ENCODE measurements at regions not wholly inside any gene's neighbourhood (a gene's known extent, or its start where the extent isn't known, plus 50 kb on each side); places are given as distances from the start of the nearest gene placed in this dataset.

- H3K9me3 ChIP-seq (ENCODE audit: control insufficient read depth, low read length): no peaks in the 10 kb centered on the region
- intact Hi-C loops (cut with DNase I): no loop called here
Measured at GRCh38 chr5:74310997-74311930, 329.3 kb downstream of the ENC1 start.

GRCh38 chr5:74310386-74310785, 330.1 kb downstream of the ENC1 start:
- H3K4me3 ChIP-seq (ENCODE audit: low read length): no peak overlapping the region
- H3K4me1 ChIP-seq (ENCODE audit: control insufficient read depth, insufficient read depth, low read length): peaks cover 3% of the 10 kb centered on the region
- 79% methylated on average over 3 of the region's 3 CpGs for WGBS
- no peak for DNase-seq
- H3K9me3 ChIP-seq (ENCODE audit: control insufficient read depth, low read length): no peaks in the 10 kb centered on the region
- H3K27me3 ChIP-seq (ENCODE audit: control insufficient read depth, insufficient read depth): no peaks in the 10 kb centered on the region
- intact Hi-C loops (cut with DNase I): no loop called here
- no peak for ATAC-seq
- no peak overlapping the region for H3K27ac ChIP-seq (ENCODE audit: low read length)

More at GRCh38 chr5:74310997-74311930, 329.3 kb downstream of the ENC1 start:
- Histone ChIP-seq H3K4me1 (ENCODE audit: control insufficient read depth, insufficient read depth, low read length) (peaks cover 3% of the 10 kb centered on the region), H3K27me3 (ENCODE audit: control insufficient read depth, insufficient read depth) (no peaks in the 10 kb centered on the region), H3K4me3 (ENCODE audit: low read length) (no peak overlapping the region), H3K27ac (ENCODE audit: low read length) (no peak overlapping the region)
- no peak for ATAC-seq
- 64% methylated on average over 8 of the region's 8 CpGs for WGBS
- no peak for DNase-seq

GRCh38 chr5:74309050-74309449, 331.5 kb downstream of the ENC1 start:
- H3K27ac ChIP-seq (ENCODE audit: low read length): no peak overlapping the region
- no peaks in the 10 kb centered on the region for H3K27me3 ChIP-seq (ENCODE audit: control insufficient read depth, insufficient read depth)
- intact Hi-C loops (cut with DNase I): no loop called here
- H3K4me3 ChIP-seq (ENCODE audit: low read length): no peak overlapping the region
- no peaks in the 10 kb centered on the region for H3K9me3 ChIP-seq (ENCODE audit: control insufficient read depth, low read length)
- no peak for ATAC-seq
- no peak for DNase-seq
- peaks cover 3% of the 10 kb centered on the region for H3K4me1 ChIP-seq (ENCODE audit: control insufficient read depth, insufficient read depth, low read length)

GRCh38 chr5:74306845-74307244, 333.7 kb downstream of the ENC1 start:
- Histone ChIP-seq H3K27me3 (ENCODE audit: control insufficient read depth, insufficient read depth) (no peaks in the 10 kb centered on the region), H3K9me3 (ENCODE audit: control insufficient read depth, low read length) (no peaks in the 10 kb centered on the region), H3K4me3 (ENCODE audit: low read length) (no peak overlapping the region), H3K27ac (ENCODE audit: low read length) (no peak overlapping the region), H3K4me1 (ENCODE audit: control insufficient read depth, insufficient read depth, low read length) (peaks cover 3% of the 10 kb centered on the region)
- DNase-seq (no peak), ATAC-seq (no peak)
- 73% methylated on average over 2 of the region's 2 CpGs for WGBS
- intact Hi-C loops (cut with DNase I): no loop called here

GRCh38 chr5:74304536-74304935, 336.0 kb downstream of the ENC1 start:
- Histone ChIP-seq H3K9me3 (ENCODE audit: control insufficient read depth, low read length) (no peaks in the 10 kb centered on the region), H3K27ac (ENCODE audit: low read length) (no peak overlapping the region), H3K4me3 (ENCODE audit: low read length) (no peak overlapping the region), H3K27me3 (ENCODE audit: control insufficient read depth, insufficient read depth) (no peaks in the 10 kb centered on the region), H3K4me1 (ENCODE audit: control insufficient read depth, insufficient read depth, low read length) (no peaks in the 10 kb centered on the region)
- 69% methylated on average over 1 of the region's 1 CpG for WGBS
- DNase-seq (no peak), ATAC-seq (no peak)
- intact Hi-C loops (cut with DNase I): no loop called here

- H3K4me3 ChIP-seq (ENCODE audit: low read length): no peak overlapping the region
- WGBS: 93% methylated on average over 3 of the region's 3 CpGs
- no peak for ATAC-seq
- H3K9me3 ChIP-seq (ENCODE audit: control insufficient read depth, low read length): no peaks in the 10 kb centered on the region
- no peaks in the 10 kb centered on the region for H3K4me1 ChIP-seq (ENCODE audit: control insufficient read depth, insufficient read depth, low read length)
- no peak for DNase-seq
- H3K27me3 ChIP-seq (ENCODE audit: control insufficient read depth, insufficient read depth): no peaks in the 10 kb centered on the region
- H3K27ac ChIP-seq (ENCODE audit: low read length): no peak overlapping the region
- intact Hi-C loops (cut with DNase I): no loop called here
Measured at GRCh38 chr5:74303578-74303977, 336.9 kb downstream of the ENC1 start.

GRCh38 chr5:74301576-74301975, 339.0 kb downstream of the ENC1 start:
- H3K4me3 ChIP-seq (ENCODE audit: low read length): no peak overlapping the region
- intact Hi-C loops (cut with DNase I): no loop called here
- no peak for ATAC-seq
- H3K9me3 ChIP-seq (ENCODE audit: control insufficient read depth, low read length): no peaks in the 10 kb centered on the region
- no peaks in the 10 kb centered on the region for H3K4me1 ChIP-seq (ENCODE audit: control insufficient read depth, insufficient read depth, low read length)
- no peak overlapping the region for H3K27ac ChIP-seq (ENCODE audit: low read length)
- no peak for DNase-seq
- H3K27me3 ChIP-seq (ENCODE audit: control insufficient read depth, insufficient read depth): no peaks in the 10 kb centered on the region

- no peak for DNase-seq
- H3K4me3 ChIP-seq (ENCODE audit: low read length): no peak overlapping the region
- H3K9me3 ChIP-seq (ENCODE audit: control insufficient read depth, low read length): no peaks in the 10 kb centered on the region
- no peaks in the 10 kb centered on the region for H3K4me1 ChIP-seq (ENCODE audit: control insufficient read depth, insufficient read depth, low read length)
- no peaks in the 10 kb centered on the region for H3K27me3 ChIP-seq (ENCODE audit: control insufficient read depth, insufficient read depth)
- 94% methylated on average over 6 of the region's 6 CpGs for WGBS
- intact Hi-C loops (cut with DNase I): no loop called here
- ATAC-seq: no peak
- H3K27ac ChIP-seq (ENCODE audit: low read length): no peak overlapping the region
Measured at GRCh38 chr5:74300808-74301389, 339.6 kb downstream of the ENC1 start.

- no peak for ATAC-seq
- WGBS: 94% methylated on average over 2 of the region's 2 CpGs
- Histone ChIP-seq H3K9me3 (ENCODE audit: control insufficient read depth, low read length) (no peaks in the 10 kb centered on the region), H3K4me1 (ENCODE audit: control insufficient read depth, insufficient read depth, low read length) (no peaks in the 10 kb centered on the region), H3K4me3 (ENCODE audit: low read length) (no peak overlapping the region), H3K27me3 (ENCODE audit: control insufficient read depth, insufficient read depth) (no peaks in the 10 kb centered on the region), H3K27ac (ENCODE audit: low read length) (no peak overlapping the region)
- no peak for DNase-seq
- intact Hi-C loops (cut with DNase I): no loop called here
Measured at GRCh38 chr5:74299833-74300232, 340.7 kb downstream of the ENC1 start.

GRCh38 chr5:74296685-74297408, 343.7 kb downstream of the ENC1 start:
- Histone ChIP-seq H3K4me3 (ENCODE audit: low read length) (no peak overlapping the region), H3K9me3 (ENCODE audit: control insufficient read depth, low read length) (no peaks in the 10 kb centered on the region), H3K4me1 (ENCODE audit: control insufficient read depth, insufficient read depth, low read length) (no peaks in the 10 kb centered on the region), H3K27ac (ENCODE audit: low read length) (no peak overlapping the region), H3K27me3 (ENCODE audit: control insufficient read depth, insufficient read depth) (no peaks in the 10 kb centered on the region)
- peak in 2 of 3 donors; percentile 43 to 65 for DNase-seq
- intact Hi-C loops (cut with DNase I): no loop called here
- ATAC-seq: peak; percentile 65 to 73
- 22% methylated on average over 9 of the region's 9 CpGs for WGBS

GRCh38 chr5:74295676-74296075, 344.9 kb downstream of the ENC1 start:
- intact Hi-C loops (cut with DNase I): no loop called here
- DNase-seq: no peak

More at GRCh38 chr5:74295676-74296075, 344.9 kb downstream of the ENC1 start:
- no peak for ATAC-seq
- H3K27ac ChIP-seq (ENCODE audit: low read length): no peak overlapping the region
- no peaks in the 10 kb centered on the region for H3K9me3 ChIP-seq (ENCODE audit: control insufficient read depth, low read length)
- no peak overlapping the region for H3K4me3 ChIP-seq (ENCODE audit: low read length)
- WGBS: 85% methylated on average over 2 of the region's 2 CpGs
- H3K27me3 ChIP-seq (ENCODE audit: control insufficient read depth, insufficient read depth): no peaks in the 10 kb centered on the region
- H3K4me1 ChIP-seq (ENCODE audit: control insufficient read depth, insufficient read depth, low read length): no peaks in the 10 kb centered on the region

Measured in right cardiac atrium (tissue), 5 donors.